Occipital lobe (tissue), 1 donor: ENCODE measurements at regions not wholly inside any gene's neighbourhood (a gene's known extent, or its start where the extent isn't known, plus 50 kb on each side); places are given as distances from the start of the nearest gene placed in this dataset.

ENCODE experiments used
- DNase-seq: peaks from one replicate; lab custom pipeline; 2025; lab: John Stamatoyannopoulos, UW

GRCh38 chr4:123838474-123838873 lies 441.9 kb downstream of the SPRY1 start:
- DNase-seq: no peak

- no peak for DNase-seq
Observed at GRCh38 chr4:123840197-123840596, 443.6 kb downstream of the SPRY1 start.

- DNase-seq: no peak
Observed at GRCh38 chr4:123841447-123842121, 445.0 kb downstream of the SPRY1 start.

GRCh38 chr4:123843137-123843536 lies 446.5 kb downstream of the SPRY1 start:
- no peak for DNase-seq

GRCh38 chr4:123844374-123844773 lies 447.8 kb downstream of the SPRY1 start:
- DNase-seq: no peak

GRCh38 chr4:123846092-123846491 lies 449.5 kb downstream of the SPRY1 start:
- no peak for DNase-seq

- no peak for DNase-seq
Observed at GRCh38 chr4:123846561-123846960, 450.0 kb downstream of the SPRY1 start.

GRCh38 chr4:123848606-123849005 lies 452.0 kb downstream of the SPRY1 start:
- no peak for DNase-seq

GRCh38 chr4:123849495-123849894 lies 452.9 kb downstream of the SPRY1 start:
- no peak for DNase-seq

GRCh38 chr4:123851521-123851920 lies 454.9 kb downstream of the SPRY1 start:
- DNase-seq: no peak

- DNase-seq: no peak
Observed at GRCh38 chr4:123853651-123854050, 457.1 kb downstream of the SPRY1 start.

- DNase-seq: no peak
Observed at GRCh38 chr4:123856689-123857545, 460.3 kb downstream of the SPRY1 start.

GRCh38 chr4:123858465-123858864 lies 461.9 kb downstream of the SPRY1 start:
- DNase-seq: no peak

GRCh38 chr4:123862812-123863211 lies 466.2 kb downstream of the SPRY1 start:
- no peak for DNase-seq

- no peak for DNase-seq
Observed at GRCh38 chr4:123866796-123867195, 470.2 kb downstream of the SPRY1 start.

GRCh38 chr4:123867910-123868587 lies 471.5 kb downstream of the SPRY1 start:
- no peak for DNase-seq

GRCh38 chr4:123869286-123870215 lies 473.0 kb downstream of the SPRY1 start:
- DNase-seq: no peak

- DNase-seq: no peak
Observed at GRCh38 chr4:123870216-123870876, 473.8 kb downstream of the SPRY1 start.

GRCh38 chr4:123871341-123871740 lies 474.7 kb downstream of the SPRY1 start:
- DNase-seq: no peak

GRCh38 chr4:123874063-123874462 lies 477.5 kb downstream of the SPRY1 start:
- DNase-seq: no peak

- no peak for DNase-seq
Observed at GRCh38 chr4:123876143-123876542, 479.5 kb downstream of the SPRY1 start.
